LNCaP clone FGC (cell line): ENCODE measurements at regions not wholly inside any gene's neighbourhood (a gene's known extent, or its start where the extent isn't known, plus 50 kb on each side); places are given as distances from the start of the nearest gene placed in this dataset.

Source experiments
- DNase-seq: peaks from one replicate; pipeline ENCODE4 v3.0.0-alpha.2; 2011; ENCODE audit warnings: low read depth
- H3K4me3 ChIP-seq: 2 replicates; pipeline ENCODE4 v1.5.1; 2011; ENCODE audit warnings: mild to moderate bottlenecking, low read depth, low read length, control low read depth
- CTCF ChIP-seq: IDR thresholded peaks from 2 replicates; pipeline ENCODE4 v1.5.1; 2012; ENCODE audit warnings: mild to moderate bottlenecking; ENCODE audit not compliant: control insufficient read depth, insufficient read depth; ENCODE audit errors: extremely low read depth

- TF ChIP-seq CTCF = no peak
- no peak for DNase-seq
- H3K4me3 ChIP-seq = no peak overlapping the region
Observed at GRCh38 chr11:19436932-19437331, 196.2 kb upstream of the E2F8 start.

- TF ChIP-seq CTCF = no peak
- DNase-seq = no peak
- no peak overlapping the region for H3K4me3 ChIP-seq
Observed at GRCh38 chr11:19435306-19435989, 194.7 kb upstream of the E2F8 start.

GRCh38 chr11:19433791-19434190 is 193.0 kb upstream of the E2F8 start:
- TF ChIP-seq CTCF = no peak
- no peak overlapping the region for H3K4me3 ChIP-seq
- no peak for DNase-seq

GRCh38 chr11:19433367-19433766 is 192.6 kb upstream of the E2F8 start:
- no peak for DNase-seq
- H3K4me3 ChIP-seq = no peak overlapping the region

GRCh38 chr11:19432370-19433061 is 191.8 kb upstream of the E2F8 start:
- H3K4me3 ChIP-seq = no peak overlapping the region
- no peak for DNase-seq
- TF ChIP-seq CTCF = no peak

More at GRCh38 chr11:19433367-19433766, 192.6 kb upstream of the E2F8 start:
- TF ChIP-seq CTCF = no peak

GRCh38 chr11:19430754-19431398 is 190.1 kb upstream of the E2F8 start:
- TF ChIP-seq CTCF = no peak
- no peak overlapping the region for H3K4me3 ChIP-seq
- no peak for DNase-seq
